NOMO-1 (cell line): ENCODE measurements at regions not wholly inside any gene's neighbourhood (a gene's known extent, or its start where the extent isn't known, plus 50 kb on each side); places are given as distances from the start of the nearest gene placed in this dataset.

Experiments used
- DNase-seq, 2 experiments: peaks; one replicate each; lab custom pipeline; 2025; ENCODE audit not compliant: unreplicated experiment in 2 of 2; lab: John Stamatoyannopoulos, UW

GRCh38 chr2:234438305-234438977 is 58.4 kb downstream of the ARL4C start:
- peak in 1 of 2 experiments; percentile 9 for DNase-seq

DNA sequence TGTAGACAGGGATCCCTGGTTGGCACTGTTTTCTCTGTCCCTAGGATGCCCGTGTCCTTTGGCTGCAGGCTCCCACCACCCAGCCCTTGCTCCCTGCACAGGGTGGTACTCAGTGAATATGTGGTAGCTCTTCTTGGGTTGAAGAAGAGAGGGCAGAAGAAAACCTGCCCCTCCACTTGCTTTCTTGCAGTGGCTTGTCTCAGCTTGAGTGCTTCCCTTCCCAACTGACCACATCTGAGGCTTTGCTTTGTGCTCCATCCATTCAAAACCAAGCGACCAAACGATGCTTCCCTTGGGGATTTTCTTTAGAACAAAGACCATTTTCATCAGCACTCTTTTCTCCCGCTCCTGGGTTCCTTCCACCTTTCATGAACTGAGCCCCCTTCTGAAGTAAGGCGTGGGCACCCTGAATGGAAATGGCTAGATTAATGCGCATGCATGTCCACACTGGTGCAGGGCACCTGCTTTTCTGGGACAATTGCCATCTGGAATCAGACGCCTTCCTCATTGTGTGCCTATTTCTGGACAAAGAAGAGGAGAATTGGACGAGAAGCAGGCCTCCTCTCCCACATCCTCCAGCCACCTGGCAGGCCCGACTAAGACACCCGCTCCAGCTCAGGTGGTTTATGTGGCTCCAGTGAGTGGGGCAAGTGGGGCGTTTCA is 59.1 kb downstream of the ARL4C start:
- DNase-seq = no peak

GRCh38 chr2:234436482-234436837 is 60.4 kb downstream of the ARL4C start:
- DNase-seq = no peak

DNA sequence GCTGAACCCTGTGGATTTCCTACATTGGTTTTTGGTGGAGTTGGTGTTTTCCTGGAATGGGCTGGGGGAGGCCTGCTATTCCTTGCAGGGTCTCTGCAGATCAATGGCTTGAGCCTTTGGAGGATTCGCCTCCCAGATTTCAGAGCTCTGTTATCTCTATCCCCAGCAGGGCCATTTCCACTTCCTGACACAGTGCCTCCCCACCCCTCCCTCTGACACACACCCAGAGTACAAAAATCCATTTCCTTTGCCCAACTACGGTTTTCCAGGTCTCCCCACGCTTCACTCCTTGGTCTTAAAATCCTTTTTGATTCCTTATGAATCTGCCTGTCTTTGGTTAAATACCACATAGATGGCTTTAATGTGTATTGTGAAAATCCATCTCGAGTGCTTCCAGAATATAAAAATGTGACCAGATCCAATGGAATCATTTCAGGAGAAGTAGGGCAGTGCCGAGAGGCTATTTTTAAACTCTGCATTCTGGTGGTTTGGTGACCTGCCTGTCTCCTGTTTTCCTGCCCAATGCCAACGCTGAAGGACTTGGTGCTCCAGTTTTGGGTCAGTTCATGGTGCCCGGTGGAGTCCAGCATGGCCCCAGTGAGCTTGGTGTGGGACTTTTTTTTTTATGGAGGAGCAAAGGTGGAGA is 60.9 kb downstream of the ARL4C start:
- DNase-seq = no peak

DNA sequence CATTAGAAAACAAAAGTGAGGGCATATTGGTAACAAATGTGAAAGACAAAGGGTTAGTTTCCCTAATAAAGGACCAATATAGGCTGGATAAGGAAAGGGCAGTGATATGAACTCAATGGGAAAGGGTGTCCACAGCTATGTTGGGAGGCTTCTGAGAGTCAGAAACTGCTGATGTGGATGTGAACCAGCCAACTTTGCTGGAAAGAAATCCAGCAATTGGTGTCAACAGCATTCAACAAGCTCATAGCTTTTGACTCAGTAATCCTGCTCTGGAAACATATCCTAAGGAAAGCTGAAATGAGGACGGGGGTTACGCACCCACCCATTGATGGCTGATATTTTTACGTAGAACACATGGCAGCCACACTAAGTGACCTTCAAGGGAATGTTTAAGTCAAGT is 63.7 kb downstream of the ARL4C start:
- DNase-seq = no peak

GRCh38 chr2:234430871-234431270 is 66.0 kb downstream of the ARL4C start:
- no peak for DNase-seq

GRCh38 chr2:234429265-234429664 is 67.6 kb downstream of the ARL4C start:
- DNase-seq = no peak

- no peak for DNase-seq
These were observed 69.5 kb downstream of the ARL4C start for GRCh38 chr2:234427081-234428061.

DNA sequence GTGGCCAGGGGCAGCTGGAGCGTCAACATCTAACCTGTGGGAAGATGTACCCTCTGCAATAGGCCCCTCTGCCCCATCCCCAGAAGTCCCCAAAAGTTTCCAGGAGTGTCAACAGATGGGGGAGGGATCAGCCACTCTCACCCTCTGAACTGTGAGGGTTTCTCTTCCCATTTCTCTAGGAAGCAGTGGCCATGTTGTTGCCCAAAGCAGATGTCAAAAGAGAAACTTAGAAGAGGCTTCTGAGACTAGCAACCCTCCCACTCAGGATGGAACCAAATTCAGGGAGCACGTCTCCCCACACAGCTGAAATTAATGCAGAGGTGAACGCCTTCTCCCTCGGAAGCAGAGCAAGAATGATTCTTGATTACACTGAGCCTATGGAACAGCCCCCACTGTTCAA is 70.3 kb downstream of the ARL4C start:
- peak; percentile 5 to 19 for DNase-seq

GRCh38 chr2:234425639-234426603 is 71.0 kb downstream of the ARL4C start:
- DNase-seq = peak; percentile 67 to 74

- no peak for DNase-seq
These were observed 73.0 kb downstream of the ARL4C start for GRCh38 chr2:234423884-234424283.

GRCh38 chr2:234422981-234423431 is 73.9 kb downstream of the ARL4C start:
- DNase-seq = no peak

GRCh38 chr2:234422273-234422732 is 74.6 kb downstream of the ARL4C start:
- no peak for DNase-seq

DNA sequence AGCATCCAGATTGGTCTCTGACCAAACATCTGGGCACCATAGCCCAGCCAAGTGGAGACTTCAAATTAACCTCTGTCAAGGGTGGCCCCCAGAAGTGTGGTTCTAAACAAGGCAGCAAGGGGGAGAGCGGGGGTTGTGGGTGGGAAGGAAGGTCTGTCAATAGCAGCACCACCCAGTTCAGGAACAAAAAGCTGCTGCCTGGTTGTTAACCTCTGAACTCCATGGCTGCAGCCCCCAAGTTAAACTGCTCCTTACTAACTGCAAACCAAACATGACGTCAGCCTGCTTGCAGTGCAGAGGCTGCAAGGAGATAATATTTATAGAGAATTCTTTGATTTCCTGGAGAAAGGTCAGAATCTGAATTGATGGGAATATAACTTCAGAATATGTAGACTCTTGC is 76.5 kb downstream of the ARL4C start:
- no peak for DNase-seq

GRCh38 chr2:234419726-234420125 is 77.2 kb downstream of the ARL4C start:
- DNase-seq = no peak

DNA sequence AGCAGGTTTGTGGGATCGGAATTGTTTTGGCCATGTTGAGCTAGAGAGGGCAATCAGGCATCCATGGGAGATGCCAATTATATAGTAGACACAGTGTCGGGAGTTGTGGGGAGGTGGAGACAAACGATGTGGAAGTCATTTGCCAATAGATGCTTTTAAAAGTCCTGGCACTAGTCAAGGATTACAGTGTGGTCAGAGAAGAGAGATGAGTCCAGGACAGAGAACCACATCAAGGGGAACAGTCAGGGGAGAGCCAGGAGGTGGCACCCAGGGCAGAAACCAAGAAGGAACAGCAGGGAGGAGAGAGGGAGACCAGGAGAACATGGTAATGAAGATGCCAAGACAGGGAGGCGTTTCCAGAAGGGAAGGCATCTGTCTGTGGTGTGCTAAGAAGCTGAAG is 81.2 kb downstream of the ARL4C start:
- no peak for DNase-seq

GRCh38 chr2:234414596-234414995 is 82.3 kb downstream of the ARL4C start:
- DNase-seq = peak in 1 of 2 experiments; percentile 39

- DNase-seq = no peak
These were observed 84.2 kb downstream of the ARL4C start for GRCh38 chr2:234412726-234413125.

GRCh38 chr2:234411793-234412192 is 85.1 kb downstream of the ARL4C start:
- no peak for DNase-seq

GRCh38 chr2:234410526-234410925 is 86.4 kb downstream of the ARL4C start:
- DNase-seq = no peak
